ENCODE measurements at regions not wholly inside any gene's neighbourhood (a gene's known extent, or its start where the extent isn't known, plus 50 kb on each side); places are given as distances from the start of the nearest gene placed in this dataset.

GRCh38 chr11:119490253-119491006 is 67.5 kb upstream of the THY1 start:
- DNase-seq (no peak), ATAC-seq (no peak)

- ATAC-seq (no peak), DNase-seq (no peak)
Measured at GRCh38 chr11:119489087-119489486, 66.1 kb upstream of the THY1 start.

- DNase-seq (no peak), ATAC-seq (no peak)
Measured at GRCh38 chr11:119488256-119488995, 65.5 kb upstream of the THY1 start.

- no peak for DNase-seq
- ATAC-seq: no peak
Measured at GRCh38 chr11:119486691-119487259, 63.8 kb upstream of the THY1 start.

DNA sequence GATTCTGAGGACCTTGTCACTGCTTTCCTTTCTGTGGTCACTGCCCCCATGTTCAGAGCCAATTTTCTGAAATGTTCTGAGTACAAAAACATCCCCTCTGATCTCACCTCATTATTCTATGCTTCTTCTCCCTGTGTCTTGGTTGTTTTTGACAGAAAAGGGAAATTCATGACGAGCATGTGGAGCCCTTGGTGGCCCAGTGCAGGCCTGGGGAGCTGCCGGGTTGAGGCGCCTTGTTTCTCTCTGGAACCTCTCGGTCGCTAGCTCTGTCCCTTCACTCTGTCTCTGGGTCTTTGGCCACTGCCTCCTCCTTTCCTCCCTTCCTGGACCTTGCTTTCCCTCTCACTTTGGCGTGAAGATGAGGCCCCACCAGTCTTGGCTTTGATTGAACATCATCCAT is 63.0 kb upstream of the THY1 start:
- no peak for ATAC-seq

GRCh38 chr11:119484741-119485605 is 62.0 kb upstream of the THY1 start:
- no peak for DNase-seq
- no peak for ATAC-seq

More for the DNA sequence above, 63.0 kb upstream of the THY1 start:
- DNase-seq: no peak

GRCh38 chr11:119483881-119484371 is 61.0 kb upstream of the THY1 start:
- ATAC-seq: no peak
- DNase-seq: no peak

DNA sequence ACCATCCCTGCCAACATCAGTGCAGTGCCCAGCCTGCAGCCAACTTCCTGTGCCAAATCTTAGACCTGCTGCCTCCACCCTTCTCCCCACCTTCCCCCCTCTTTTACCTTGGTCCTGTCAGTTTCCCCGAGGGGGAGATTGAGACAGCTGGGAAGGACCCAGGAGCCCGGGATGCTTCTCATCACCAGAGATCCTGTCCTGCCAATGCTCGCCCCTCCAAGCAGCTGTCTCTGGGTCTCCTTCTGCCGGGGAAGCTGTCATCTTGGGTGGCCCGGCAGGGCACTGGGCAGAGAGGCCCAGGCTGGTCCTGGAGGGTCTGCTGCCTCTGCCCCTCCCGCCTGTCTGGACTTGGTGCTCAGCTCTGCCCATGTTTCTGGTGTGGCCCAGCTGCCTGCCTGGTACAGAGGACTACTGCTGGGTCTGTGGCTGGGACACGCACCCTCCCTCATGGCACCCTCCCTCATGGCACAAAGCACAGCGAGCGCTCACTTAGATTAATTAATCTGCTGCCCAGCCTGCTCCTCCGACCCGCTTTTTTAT is 60.4 kb upstream of the THY1 start:
- DNase-seq (no peak), ATAC-seq (no peak)

DNA sequence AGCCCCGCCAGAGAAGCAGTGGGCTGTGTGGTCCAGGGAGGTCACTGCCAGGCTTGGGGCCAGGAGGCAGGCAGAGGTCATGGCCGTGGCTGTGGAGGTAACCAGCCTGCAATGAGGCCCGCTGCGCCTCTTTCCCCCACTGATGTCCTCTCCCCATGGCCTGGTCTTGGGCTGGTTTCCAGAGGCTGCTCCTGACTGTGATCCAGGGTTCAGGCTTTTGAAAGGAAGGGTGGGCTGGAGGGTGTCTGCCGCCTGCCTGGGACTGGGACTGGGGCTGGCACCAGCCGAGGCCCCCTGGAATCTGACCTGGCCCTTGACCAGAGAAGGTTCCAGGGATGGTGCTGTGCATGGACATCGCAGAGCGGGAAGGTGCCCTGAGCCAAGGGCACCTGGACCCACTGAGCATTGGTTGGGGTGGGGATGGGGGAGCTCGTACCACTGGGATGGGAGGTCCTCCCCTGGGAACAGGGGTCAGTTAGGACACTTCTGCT is 59.6 kb upstream of the THY1 start:
- DNase-seq: no peak

GRCh38 chr11:119481667-119482400 is 58.9 kb upstream of the THY1 start:
- no peak for ATAC-seq
- DNase-seq: no peak

More for the DNA sequence above, 59.6 kb upstream of the THY1 start:
- no peak for ATAC-seq

DNA sequence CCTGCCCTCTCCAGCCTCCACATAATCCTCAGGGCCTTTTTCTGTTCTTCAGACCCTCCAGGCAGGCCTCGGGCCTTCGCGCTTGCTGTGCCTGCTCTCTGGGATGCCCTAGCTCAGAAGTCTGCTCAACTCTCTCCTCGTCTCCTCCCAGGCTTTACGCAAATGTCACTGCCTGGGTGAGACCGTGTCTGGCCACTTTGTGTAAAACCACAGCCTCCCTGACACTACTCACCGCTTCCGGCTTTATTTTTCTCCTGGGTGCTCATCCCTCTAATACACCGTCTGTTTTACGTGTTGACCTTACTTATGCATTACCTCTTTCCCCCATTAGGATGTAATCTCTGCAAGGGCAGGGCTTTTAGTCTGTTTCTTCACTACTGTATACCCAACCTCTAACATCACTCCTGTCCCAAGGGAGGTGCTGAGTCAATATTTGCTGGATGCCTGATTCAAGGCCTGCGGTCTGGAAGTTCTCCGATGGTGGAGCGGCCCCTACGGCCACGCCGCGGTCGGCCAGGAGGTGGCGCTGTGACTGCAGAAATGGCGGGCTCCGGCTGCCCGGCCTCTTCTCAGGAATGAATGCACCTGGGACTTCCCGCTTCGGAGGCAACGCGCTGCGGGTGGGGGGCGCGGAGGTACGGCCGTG is 58.2 kb upstream of the THY1 start:
- DNase-seq (peak; percentile 87), ATAC-seq (peak; percentile 67)

DNA sequence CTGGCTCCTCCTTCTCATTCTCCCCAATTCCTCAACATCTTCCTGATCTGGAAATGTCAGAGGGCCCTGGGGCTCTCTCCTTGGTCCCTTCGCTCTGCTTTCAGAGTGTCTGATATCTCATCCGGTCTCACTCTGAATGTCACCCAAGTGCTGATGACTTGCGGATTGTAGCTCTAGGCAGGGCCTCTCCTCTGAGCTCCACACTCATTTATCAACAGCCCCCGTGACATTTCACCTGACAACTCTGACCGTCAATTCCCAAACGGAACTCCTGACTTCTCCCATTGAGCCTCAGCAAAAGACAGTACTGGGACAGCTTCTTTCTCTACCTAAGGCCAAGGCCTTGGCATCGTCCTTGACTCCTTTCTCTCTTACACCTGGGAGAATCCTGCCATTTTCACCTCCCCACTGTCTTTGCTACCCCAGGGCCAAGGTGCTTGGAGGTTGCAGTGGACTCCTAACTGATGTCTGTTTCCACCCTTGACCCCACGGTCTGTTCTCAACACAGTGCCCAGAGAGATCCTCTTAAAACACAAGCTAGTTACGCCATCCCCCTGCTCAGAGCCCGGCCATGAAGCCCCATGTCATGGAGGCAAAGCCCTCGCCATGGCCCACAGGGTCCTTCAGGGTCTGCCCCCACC is 57.5 kb upstream of the THY1 start:
- ATAC-seq (no peak), DNase-seq (no peak)

GRCh38 chr11:119479685-119480275 is 56.8 kb upstream of the THY1 start:
- no peak for ATAC-seq
- DNase-seq: no peak

DNA sequence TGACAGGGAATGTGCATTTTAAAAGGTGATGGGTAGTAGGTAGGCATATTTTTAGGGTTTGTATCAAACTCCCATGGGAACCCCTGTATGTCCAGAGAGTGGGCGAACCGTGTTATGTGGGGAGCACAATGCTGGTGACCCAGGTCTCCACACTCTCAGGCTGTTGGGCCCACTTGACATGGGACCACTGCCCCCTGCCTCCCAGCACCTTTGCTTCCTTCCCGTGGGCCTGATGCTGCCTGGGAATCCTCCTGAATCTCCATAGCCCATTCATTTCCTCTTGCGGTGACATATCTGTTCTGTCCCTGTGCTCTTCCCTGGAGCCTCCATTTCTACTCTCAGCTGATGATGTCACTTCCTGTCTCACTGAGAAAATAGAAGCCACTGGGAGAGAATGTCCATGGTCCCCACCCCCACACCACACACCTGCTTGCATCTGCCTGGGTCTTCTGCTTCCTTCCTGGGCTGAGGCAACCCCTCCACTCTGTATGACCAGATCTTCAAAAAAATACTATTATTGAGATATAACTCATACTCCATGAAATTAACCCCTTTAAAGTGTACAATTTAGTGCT is 55.8 kb upstream of the THY1 start:
- DNase-seq: no peak

GRCh38 chr11:119476666-119477331 is 53.8 kb upstream of the THY1 start:
- no peak for ATAC-seq

More for the DNA sequence above, 55.8 kb upstream of the THY1 start:
- ATAC-seq: no peak

GRCh38 chr11:119476038-119476437 is 53.1 kb upstream of the THY1 start:
- no peak for DNase-seq
- ATAC-seq: no peak

More at GRCh38 chr11:119476666-119477331, 53.8 kb upstream of the THY1 start:
- DNase-seq: no peak

DNA sequence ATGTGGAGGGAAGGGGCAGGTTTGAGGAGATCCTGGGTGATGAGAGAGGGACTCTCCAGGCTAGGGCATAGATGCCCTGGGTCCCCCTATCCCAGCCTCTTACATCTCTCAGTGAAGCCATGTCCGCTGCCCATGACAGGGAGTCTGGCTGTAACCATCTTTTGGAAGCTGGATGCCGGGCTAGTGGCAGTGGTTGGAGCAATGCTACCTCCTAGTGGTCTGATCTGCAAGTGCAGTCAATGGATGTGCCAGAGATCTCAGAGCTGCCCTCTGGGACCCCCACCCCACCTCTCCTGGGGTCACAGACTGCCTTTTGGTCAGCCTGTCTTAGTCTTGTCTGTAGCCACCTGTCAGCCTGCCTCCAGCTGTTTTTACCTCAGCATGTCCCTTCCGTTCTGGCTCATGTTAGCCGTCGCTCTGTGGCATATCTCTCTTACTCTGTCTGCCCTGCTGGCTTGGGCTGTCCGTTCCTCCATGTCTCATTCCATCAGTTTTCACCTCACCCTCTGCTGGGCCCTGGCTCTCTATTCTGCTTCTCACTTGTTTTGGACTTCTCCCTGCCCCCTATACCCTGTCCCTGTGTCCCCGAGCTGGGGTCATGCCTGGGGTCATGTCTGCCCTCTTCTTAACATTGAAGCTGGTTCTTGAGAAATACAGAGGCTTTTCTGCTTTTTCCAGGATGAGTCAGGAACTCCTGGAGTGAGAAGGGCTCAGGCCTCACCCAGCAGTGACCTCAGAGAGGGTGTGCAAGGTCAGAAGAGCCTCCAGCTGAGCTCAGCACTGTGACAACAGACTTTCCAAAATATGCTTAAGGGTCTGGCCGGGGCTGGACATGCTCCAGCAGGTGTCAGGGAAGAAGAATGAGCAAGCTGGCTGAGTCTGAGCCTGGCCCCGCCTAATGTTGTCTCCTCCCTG is 52.0 kb upstream of the THY1 start:
- DNase-seq (peak; percentile 61), ATAC-seq (no peak)
